GM12892 (cell line): ENCODE measurements at regions not wholly inside any gene's neighbourhood (a gene's known extent, or its start where the extent isn't known, plus 50 kb on each side); places are given as distances from the start of the nearest gene placed in this dataset.
"Not testable (repeated sequence)": the region's sequence is repeated elsewhere in the genome, so short reads cannot be mapped to it uniquely, and the experiment has no call there.

Experiments used
- POLR2A ChIP-seq: IDR thresholded peaks from 2 replicates; pipeline ENCODE4 v1.6.1; 2011; ENCODE audit warnings: low read depth, low read length, control low read depth
- POLR2AphosphoS5 ChIP-seq: IDR thresholded peaks from 2 replicates; pipeline ENCODE4 v1.6.1; 2011; ENCODE audit warnings: low read depth, low read length, control low read depth

GRCh38 chr3:75434913-75435793, 229.0 kb upstream of the FRG2C start:
- TF ChIP-seq POLR2AphosphoS5: not testable (repeated sequence)
- peak; percentile 30; the same call in 1 of the 2 replicates for TF ChIP-seq POLR2A
